Activated T-cell treated with anti-CD3 and anti-CD28 coated beads, Interleukin-2, amount 50 U/mL, for 4 hours (primary cell): ENCODE measurements at regions not wholly inside any gene's neighbourhood (a gene's known extent, or its start where the extent isn't known, plus 50 kb on each side); places are given as distances from the start of the nearest gene placed in this dataset.
"Not testable (repeated sequence)": the region's sequence is repeated elsewhere in the genome, so short reads cannot be mapped to it uniquely, and the experiment has no call there.

Source experiments
- ATAC-seq, 2 donors: fragments of 200-7000 bp; cut with Tn5 transposase; one replicate each; pipeline ENCODE4 v1.10.0; 2021
- DNase-seq: peaks from one replicate; pipeline ENCODE4 v3.0.0-alpha.2; 2020
- H3K27me3 Mint-ChIP-seq: one replicate; pipeline ENCODE4 v1.8.0; 2021; ENCODE audit warnings: low read depth, mixed read lengths
- H3K36me3 Mint-ChIP-seq: one replicate; pipeline ENCODE4 v1.8.0; 2022; ENCODE audit warnings: mixed read lengths; ENCODE audit not compliant: insufficient read depth
- H3K4me1 Mint-ChIP-seq: one replicate; pipeline ENCODE4 v1.8.0; 2021; ENCODE audit warnings: low read depth, mixed read lengths
- H3K4me3 Mint-ChIP-seq: one replicate; pipeline ENCODE4 v1.8.0; 2021; ENCODE audit warnings: mild to moderate bottlenecking, moderate library complexity, mixed read lengths
- H3K9me3 Mint-ChIP-seq: one replicate; pipeline ENCODE4 v1.8.0; 2021; ENCODE audit warnings: mixed read lengths

GRCh38 chr10:90118567-90118966 is 417.2 kb downstream of the KIF20B start:
- H3K36me3 Mint-ChIP-seq, H3K4me1 Mint-ChIP-seq, DNase-seq, H3K9me3 Mint-ChIP-seq, H3K27me3 Mint-ChIP-seq, H3K4me3 Mint-ChIP-seq, ATAC-seq: not testable (repeated sequence)

GRCh38 chr10:90119631-90120280 is 418.4 kb downstream of the KIF20B start:
- H3K4me3 Mint-ChIP-seq, DNase-seq, H3K4me1 Mint-ChIP-seq, H3K27me3 Mint-ChIP-seq, ATAC-seq, H3K36me3 Mint-ChIP-seq, H3K9me3 Mint-ChIP-seq: not testable (repeated sequence)

GRCh38 chr10:90125456-90126255 is 424.3 kb downstream of the KIF20B start:
- H3K4me1 Mint-ChIP-seq, result no peaks in the 10 kb centered on the region
- H3K36me3 Mint-ChIP-seq, result no peaks in the 10 kb centered on the region
- DNase-seq (no peak), ATAC-seq (no peak)
- no peaks in the 10 kb centered on the region for H3K9me3 Mint-ChIP-seq
- no peak overlapping the region for H3K4me3 Mint-ChIP-seq
- H3K27me3 Mint-ChIP-seq, result no peaks in the 10 kb centered on the region

GRCh38 chr10:90126256-90126595 is 424.8 kb downstream of the KIF20B start:
- Mint-ChIP-seq H3K36me3 (no peaks in the 10 kb centered on the region), H3K4me3 (no peak overlapping the region), H3K27me3 (no peaks in the 10 kb centered on the region), H3K9me3 (no peaks in the 10 kb centered on the region), H3K4me1 (no peaks in the 10 kb centered on the region)
- DNase-seq (no peak), ATAC-seq (no peak)

GRCh38 chr10:90130321-90131086 is 429.1 kb downstream of the KIF20B start:
- no peak for ATAC-seq
- DNase-seq, result no peak
- peaks cover 13% of the 10 kb centered on the region for H3K9me3 Mint-ChIP-seq
- H3K27me3 Mint-ChIP-seq, result peaks cover 2% of the 10 kb centered on the region
- H3K4me1 Mint-ChIP-seq, result no peaks in the 10 kb centered on the region
- no peaks in the 10 kb centered on the region for H3K36me3 Mint-ChIP-seq
- no peak overlapping the region for H3K4me3 Mint-ChIP-seq

GRCh38 chr10:90133606-90134005 is 432.2 kb downstream of the KIF20B start:
- H3K9me3 Mint-ChIP-seq, result peaks cover 31% of the 10 kb centered on the region
- ATAC-seq, result no peak
- H3K36me3 Mint-ChIP-seq, result no peaks in the 10 kb centered on the region
- DNase-seq, result no peak
- peaks cover 2% of the 10 kb centered on the region for H3K27me3 Mint-ChIP-seq
- H3K4me1 Mint-ChIP-seq, result no peaks in the 10 kb centered on the region
- H3K4me3 Mint-ChIP-seq, result no peak overlapping the region

GRCh38 chr10:90136731-90137316 is 435.4 kb downstream of the KIF20B start:
- DNase-seq, result no peak
- peaks cover 39% of the 10 kb centered on the region for H3K9me3 Mint-ChIP-seq
- no peaks in the 10 kb centered on the region for H3K36me3 Mint-ChIP-seq
- ATAC-seq, result no peak
- H3K4me1 Mint-ChIP-seq, result no peaks in the 10 kb centered on the region
- no peak overlapping the region for H3K4me3 Mint-ChIP-seq
- H3K27me3 Mint-ChIP-seq, result peaks cover 2% of the 10 kb centered on the region

- no peak overlapping the region for H3K4me3 Mint-ChIP-seq
- H3K4me1 Mint-ChIP-seq, result no peaks in the 10 kb centered on the region
- no peak for DNase-seq
- peaks cover 34% of the 10 kb centered on the region for H3K9me3 Mint-ChIP-seq
- H3K27me3 Mint-ChIP-seq, result no peaks in the 10 kb centered on the region
- H3K36me3 Mint-ChIP-seq, result no peaks in the 10 kb centered on the region
- no peak for ATAC-seq
These were observed 437.5 kb downstream of the KIF20B start for GRCh38 chr10:90138844-90139243.

GRCh38 chr10:90141791-90142190 is 440.4 kb downstream of the KIF20B start:
- Mint-ChIP-seq H3K27me3 (no peaks in the 10 kb centered on the region), H3K4me1 (no peaks in the 10 kb centered on the region), H3K9me3 (peaks cover 19% of the 10 kb centered on the region), H3K36me3 (no peaks in the 10 kb centered on the region), H3K4me3 (no peak overlapping the region)
- ATAC-seq, result no peak
- no peak for DNase-seq

- no peak for ATAC-seq
- no peak overlapping the region for H3K4me3 Mint-ChIP-seq
These were observed 442.5 kb downstream of the KIF20B start for GRCh38 chr10:90143937-90144336.

GRCh38 chr10:90148116-90148855 is 446.9 kb downstream of the KIF20B start:
- no peak for ATAC-seq
- DNase-seq, result no peak
- Mint-ChIP-seq H3K4me3 (no peak overlapping the region), H3K36me3 (no peaks in the 10 kb centered on the region), H3K27me3 (no peaks in the 10 kb centered on the region), H3K9me3 (no peaks in the 10 kb centered on the region), H3K4me1 (no peaks in the 10 kb centered on the region)

More at GRCh38 chr10:90143937-90144336, 442.5 kb downstream of the KIF20B start:
- no peaks in the 10 kb centered on the region for H3K27me3 Mint-ChIP-seq
- H3K4me1 Mint-ChIP-seq, result no peaks in the 10 kb centered on the region
- no peak for DNase-seq
- peaks cover 10% of the 10 kb centered on the region for H3K9me3 Mint-ChIP-seq
- no peaks in the 10 kb centered on the region for H3K36me3 Mint-ChIP-seq

GRCh38 chr10:90149563-90149962 is 448.2 kb downstream of the KIF20B start:
- no peaks in the 10 kb centered on the region for H3K27me3 Mint-ChIP-seq
- H3K9me3 Mint-ChIP-seq, result no peaks in the 10 kb centered on the region
- no peaks in the 10 kb centered on the region for H3K36me3 Mint-ChIP-seq
- no peak for ATAC-seq
- H3K4me3 Mint-ChIP-seq, result no peak overlapping the region
- no peak for DNase-seq
- H3K4me1 Mint-ChIP-seq, result no peaks in the 10 kb centered on the region

- no peak for ATAC-seq
- no peaks in the 10 kb centered on the region for H3K9me3 Mint-ChIP-seq
These were observed 461.0 kb downstream of the KIF20B start for GRCh38 chr10:90162271-90162853.

More at GRCh38 chr10:90162271-90162853, 461.0 kb downstream of the KIF20B start:
- no peaks in the 10 kb centered on the region for H3K4me1 Mint-ChIP-seq
- no peaks in the 10 kb centered on the region for H3K36me3 Mint-ChIP-seq
- DNase-seq, result no peak
- H3K27me3 Mint-ChIP-seq, result no peaks in the 10 kb centered on the region
- no peak overlapping the region for H3K4me3 Mint-ChIP-seq
